ENCODE measurements at regions not wholly inside any gene's neighbourhood (a gene's known extent, or its start where the extent isn't known, plus 50 kb on each side); places are given as distances from the start of the nearest gene placed in this dataset.

- no peaks in the 10 kb centered on the region for H3K36me3 ChIP-seq
- no peak for ATAC-seq
- TF ChIP-seq CTCF (IDR thresholded peaks at IDR 0.05) = no peak
- no peak overlapping the region for H3K4me3 ChIP-seq
- no peak for DNase-seq
- intact Hi-C loops (cut with DNase I) = no loop called here
- H3K9me3 ChIP-seq = no peaks in the 10 kb centered on the region
- H3K4me1 ChIP-seq = no peaks in the 10 kb centered on the region
- H3K27ac ChIP-seq = no peak overlapping the region
- H3K27me3 ChIP-seq = no peaks in the 10 kb centered on the region
These were observed 292.8 kb upstream of the ARSJ start for GRCh38 chr4:114272226-114272625.

- Histone ChIP-seq H3K27ac (no peak overlapping the region), H3K4me1 (no peaks in the 10 kb centered on the region), H3K36me3 (no peaks in the 10 kb centered on the region), H3K27me3 (no peaks in the 10 kb centered on the region), H3K4me3 (no peak overlapping the region), H3K9me3 (no peaks in the 10 kb centered on the region)
- intact Hi-C loops (cut with DNase I) = no loop called here
- DNase-seq (no peak), ATAC-seq (no peak)
- no peak for TF ChIP-seq CTCF (IDR thresholded peaks at IDR 0.05)
These were observed 293.8 kb upstream of the ARSJ start for GRCh38 chr4:114273238-114273637.

- no peak for TF ChIP-seq CTCF (IDR thresholded peaks at IDR 0.05)
- no peak overlapping the region for H3K4me3 ChIP-seq
- no peak overlapping the region for H3K27ac ChIP-seq
- H3K36me3 ChIP-seq = no peaks in the 10 kb centered on the region
- H3K9me3 ChIP-seq = no peaks in the 10 kb centered on the region
- no peaks in the 10 kb centered on the region for H3K27me3 ChIP-seq
- no peak for DNase-seq
- intact Hi-C loops (cut with DNase I) = no loop called here
- H3K4me1 ChIP-seq = no peaks in the 10 kb centered on the region
- ATAC-seq = no peak
These were observed 298.2 kb upstream of the ARSJ start for GRCh38 chr4:114277690-114278089.

GRCh38 chr4:114279066-114279465 lies 299.6 kb upstream of the ARSJ start:
- Histone ChIP-seq H3K4me3 (no peak overlapping the region), H3K9me3 (no peaks in the 10 kb centered on the region), H3K4me1 (no peaks in the 10 kb centered on the region), H3K36me3 (no peaks in the 10 kb centered on the region), H3K27me3 (no peaks in the 10 kb centered on the region), H3K27ac (no peak overlapping the region)
- intact Hi-C loops (cut with DNase I) = no loop called here
- no peak for TF ChIP-seq CTCF (IDR thresholded peaks at IDR 0.05)
- DNase-seq = no peak
- ATAC-seq = no peak

- Histone ChIP-seq H3K4me1 (no peaks in the 10 kb centered on the region), H3K27me3 (no peaks in the 10 kb centered on the region), H3K27ac (no peak overlapping the region), H3K9me3 (no peaks in the 10 kb centered on the region), H3K36me3 (no peaks in the 10 kb centered on the region), H3K4me3 (no peak overlapping the region)
- no peak for TF ChIP-seq CTCF (IDR thresholded peaks at IDR 0.05)
- DNase-seq (no peak), ATAC-seq (no peak)
- intact Hi-C loops (cut with DNase I) = no loop called here
These were observed 300.3 kb upstream of the ARSJ start for GRCh38 chr4:114279711-114280110.

GRCh38 chr4:114280645-114281044 lies 301.2 kb upstream of the ARSJ start:
- DNase-seq (no peak), ATAC-seq (no peak)
- intact Hi-C loops (cut with DNase I) = no loop called here
- Histone ChIP-seq H3K36me3 (no peaks in the 10 kb centered on the region), H3K27me3 (no peaks in the 10 kb centered on the region), H3K9me3 (no peaks in the 10 kb centered on the region), H3K4me1 (no peaks in the 10 kb centered on the region), H3K27ac (no peak overlapping the region), H3K4me3 (no peak overlapping the region)
- no peak for TF ChIP-seq CTCF (IDR thresholded peaks at IDR 0.05)
